Esophagus muscularis mucosa (tissue), 4 donors: ENCODE measurements at regions not wholly inside any gene's neighbourhood (a gene's known extent, or its start where the extent isn't known, plus 50 kb on each side); places are given as distances from the start of the nearest gene placed in this dataset.

Experiments used
- DNase-seq: peaks from one replicate; pipeline ENCODE4 v3.0.0-alpha.2; 2017; ENCODE audit errors: extremely low spot score
- H3K27ac ChIP-seq, 4 donors: fragments of 200-600 bp; sonication (generic); replicated peaks in 1 of 4; 1 replicate in 3 of 4; 2 replicates in 1 of 4; pipeline ENCODE4 v1.5.1; 2016 to 2019; ENCODE audit warnings: mild to moderate bottlenecking in 1 of 4
- H3K27me3 ChIP-seq, 4 donors: fragments of 200-600 bp; sonication (generic); one replicate each; pipeline versions ENCODE4 v1.5.1 to v1.6.0; 2016 to 2019
- H3K36me3 ChIP-seq, 4 donors: fragments of 200-600 bp; sonication (generic); one replicate each; pipeline ENCODE4 v1.5.1; 2016 to 2019
- H3K4me1 ChIP-seq, 4 donors: fragments of 200-600 bp; sonication (generic); one replicate each; pipeline ENCODE4 v1.5.1; 2016 to 2019
- H3K4me3 ChIP-seq, 4 donors: fragments of 200-600 bp; sonication (generic); 1 replicate in 2 of 4; 2 replicates in 2 of 4; pipeline ENCODE4 v1.5.1; 2016 to 2019; ENCODE audit warnings: mild to moderate bottlenecking in 4 of 4, moderate library complexity in 1 of 4
- H3K9me3 ChIP-seq, 4 donors: fragments of 200-600 bp; sonication (generic); 1 replicate in 3 of 4; 2 replicates in 1 of 4; pipeline ENCODE4 v1.5.1; 2016 to 2019
- EP300 ChIP-seq: sonication (generic); formaldehyde crosslinking; IDR thresholded peaks from one replicate; pipeline ENCODE4 v1.6.1; 2017; ENCODE audit warnings: antibody characterized with exemption
- POLR2A ChIP-seq: fragments of 450-650 bp; IDR thresholded peaks from one replicate; pipeline ENCODE4 v1.6.1; 2017; ENCODE audit warnings: antibody characterized with exemption, moderate library complexity, mild to moderate bottlenecking, low read depth
- POLR2AphosphoS5 ChIP-seq, 2 donors: sonication (generic); formaldehyde crosslinking; IDR thresholded peaks; one replicate each; pipeline ENCODE4 v1.6.1; 2017; ENCODE audit warnings: antibody characterized with exemption in 2 of 2
- WGBS: methylation state at CpG from one replicate; pipeline ENCODE4 v1.1.5; 2018; 5-methylcytosine and 5-hydroxymethylcytosine counted together
- intact Hi-C: fragments of 100-400 bp; cut with DNase I; formaldehyde crosslinking; loops from one replicate; pipeline ENCODE4 v1.15.1; 2023
- TF ChIP-seq, protein P1 (sequence below), 3 experiments: fragments of 200-600 bp in 2 of 3; fragments of 450-650 bp in 1 of 3; sonication (generic) in 2 of 3; IDR thresholded peaks; one replicate each; pipeline ENCODE4 v1.5.1; 2017 to 2019; ENCODE audit warnings: antibody characterized with exemption in 3 of 3, mild to moderate bottlenecking in 2 of 3, moderate library complexity in 1 of 3

- Histone ChIP-seq H3K4me1 (peaks cover 0 to 4% (median 0%) of the 10 kb centered on the region in 4 donors), H3K27ac (no peak overlapping the region), H3K27me3 (peaks cover 0 to 9% (median 0%) of the 10 kb centered on the region in 4 donors), H3K9me3 (no peaks in the 10 kb centered on the region), H3K4me3 (no peak overlapping the region), H3K36me3 (no peaks in the 10 kb centered on the region)
- DNase-seq = no peak
- WGBS = 88% methylated on average over 7 of the region's 7 CpGs
- intact Hi-C loops = no loop called here
- no peak for TF ChIP-seq EP300
- TF ChIP-seq, protein P1, sequence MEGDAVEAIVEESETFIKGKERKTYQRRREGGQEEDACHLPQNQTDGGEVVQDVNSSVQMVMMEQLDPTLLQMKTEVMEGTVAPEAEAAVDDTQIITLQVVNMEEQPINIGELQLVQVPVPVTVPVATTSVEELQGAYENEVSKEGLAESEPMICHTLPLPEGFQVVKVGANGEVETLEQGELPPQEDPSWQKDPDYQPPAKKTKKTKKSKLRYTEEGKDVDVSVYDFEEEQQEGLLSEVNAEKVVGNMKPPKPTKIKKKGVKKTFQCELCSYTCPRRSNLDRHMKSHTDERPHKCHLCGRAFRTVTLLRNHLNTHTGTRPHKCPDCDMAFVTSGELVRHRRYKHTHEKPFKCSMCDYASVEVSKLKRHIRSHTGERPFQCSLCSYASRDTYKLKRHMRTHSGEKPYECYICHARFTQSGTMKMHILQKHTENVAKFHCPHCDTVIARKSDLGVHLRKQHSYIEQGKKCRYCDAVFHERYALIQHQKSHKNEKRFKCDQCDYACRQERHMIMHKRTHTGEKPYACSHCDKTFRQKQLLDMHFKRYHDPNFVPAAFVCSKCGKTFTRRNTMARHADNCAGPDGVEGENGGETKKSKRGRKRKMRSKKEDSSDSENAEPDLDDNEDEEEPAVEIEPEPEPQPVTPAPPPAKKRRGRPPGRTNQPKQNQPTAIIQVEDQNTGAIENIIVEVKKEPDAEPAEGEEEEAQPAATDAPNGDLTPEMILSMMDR (IDR thresholded peaks at IDR 0.05) = no peak
- TF ChIP-seq POLR2AphosphoS5 (IDR thresholded peaks at IDR 0.05) = no peak
- no peak for TF ChIP-seq POLR2A
Observed at GRCh38 chr15:38622304-38622703, 57.7 kb upstream of the RASGRP1 start.

DNA sequence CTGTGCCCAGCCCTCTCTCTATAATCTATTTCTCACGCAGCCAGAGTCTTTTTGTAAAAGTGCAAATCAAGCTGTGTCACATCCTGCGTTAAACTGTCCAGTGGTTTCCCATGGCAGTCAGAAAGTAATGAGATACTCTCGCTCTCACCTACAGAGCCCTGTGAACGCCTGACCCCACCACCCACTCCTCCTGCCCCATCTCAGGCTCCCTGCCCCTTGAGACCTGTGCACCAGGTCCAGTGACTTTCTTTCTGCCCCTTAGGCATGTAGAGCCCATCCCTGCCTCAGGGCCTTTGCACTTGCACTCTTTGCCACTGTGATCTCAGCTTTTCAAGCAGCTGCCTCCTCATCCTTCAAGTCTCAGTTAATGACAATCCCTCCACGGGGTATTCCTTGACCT is 58.3 kb upstream of the RASGRP1 start:
- Histone ChIP-seq H3K4me3 (no peak overlapping the region), H3K9me3 (no peaks in the 10 kb centered on the region), H3K36me3 (no peaks in the 10 kb centered on the region), H3K27ac (no peak overlapping the region), H3K4me1 (peaks cover 0 to 4% (median 0%) of the 10 kb centered on the region in 4 donors), H3K27me3 (peaks cover 0 to 9% (median 0%) of the 10 kb centered on the region in 4 donors)
- no peak for DNase-seq
- 95% methylated on average over 5 of the region's 5 CpGs for WGBS
- TF ChIP-seq, protein P1 (IDR thresholded peaks at IDR 0.05) = no peak
- no peak for TF ChIP-seq POLR2A
- no peak for TF ChIP-seq EP300
- no peak for TF ChIP-seq POLR2AphosphoS5 (IDR thresholded peaks at IDR 0.05)
- intact Hi-C loops = no loop called here

GRCh38 chr15:38623744-38624143 is 59.1 kb upstream of the RASGRP1 start:
- no peak for TF ChIP-seq POLR2AphosphoS5 (IDR thresholded peaks at IDR 0.05)
- Histone ChIP-seq H3K27me3 (peaks cover 0 to 9% (median 0%) of the 10 kb centered on the region in 4 donors), H3K9me3 (no peaks in the 10 kb centered on the region), H3K4me3 (no peak overlapping the region), H3K4me1 (peaks cover 0 to 4% (median 0%) of the 10 kb centered on the region in 4 donors), H3K36me3 (no peaks in the 10 kb centered on the region), H3K27ac (no peak overlapping the region)
- intact Hi-C loops = no loop called here
- 51% methylated on average over 5 of the region's 5 CpGs for WGBS
- DNase-seq = no peak

DNA sequence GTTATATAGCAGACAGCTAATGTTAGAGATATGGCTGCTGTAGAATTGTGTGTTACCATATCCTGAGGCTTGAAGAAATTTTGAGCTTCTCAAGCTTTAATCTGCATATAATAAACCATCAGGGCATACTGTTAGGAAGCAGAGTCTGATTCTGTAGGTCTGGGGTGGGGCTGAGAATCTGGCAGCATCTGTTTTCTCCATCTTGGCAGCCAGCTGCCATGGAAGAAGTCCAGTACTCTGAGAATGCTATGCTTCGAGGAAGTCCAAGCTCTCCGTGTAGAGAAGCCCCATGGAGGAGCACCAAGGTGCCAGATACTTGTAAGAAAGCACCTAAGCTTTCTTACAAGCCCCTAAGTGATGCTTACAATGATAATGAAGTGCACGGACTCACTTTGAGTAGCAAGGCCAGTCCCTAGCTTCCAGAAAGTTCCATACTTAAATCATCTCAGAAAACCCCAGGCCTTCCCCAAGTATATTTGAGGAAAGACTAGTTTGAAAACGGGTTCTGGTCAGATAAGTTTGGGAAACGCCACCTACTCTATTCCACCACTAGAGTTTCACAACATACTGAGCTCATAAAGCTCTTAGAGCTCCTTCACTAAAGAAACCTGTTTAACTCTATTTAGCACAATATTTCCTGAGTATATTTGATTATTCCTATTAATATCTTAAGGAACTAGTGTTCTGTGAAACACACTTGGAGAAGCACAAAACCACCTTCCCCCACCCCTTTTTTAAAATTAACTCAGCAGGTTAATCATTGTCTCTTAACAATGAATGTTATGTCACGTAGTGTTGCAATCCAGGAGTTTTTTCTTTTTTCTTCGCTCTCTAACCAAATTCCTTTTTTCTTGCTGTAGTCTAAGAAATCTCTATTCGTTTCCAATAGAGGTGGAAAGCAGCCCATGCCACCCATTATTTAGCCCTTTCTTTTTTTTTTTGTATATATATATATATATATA is 59.9 kb upstream of the RASGRP1 start:
- WGBS = 67% methylated on average over 8 of the region's 8 CpGs
- no peak for DNase-seq
- no peak overlapping the region for H3K27ac ChIP-seq
- TF ChIP-seq EP300 = no peak
- no peak for TF ChIP-seq POLR2A
- no peak for TF ChIP-seq POLR2AphosphoS5 (IDR thresholded peaks at IDR 0.05)
- TF ChIP-seq, protein P1 (IDR thresholded peaks at IDR 0.05) = no peak
- intact Hi-C loops = no loop called here
- H3K27me3 ChIP-seq = peaks cover 0 to 9% (median 0%) of the 10 kb centered on the region in 4 donors
- no peak overlapping the region for H3K4me3 ChIP-seq
- no peaks in the 10 kb centered on the region for H3K36me3 ChIP-seq
- peaks cover 0 to 4% (median 0%) of the 10 kb centered on the region in 4 donors for H3K4me1 ChIP-seq
- no peaks in the 10 kb centered on the region for H3K9me3 ChIP-seq

DNA sequence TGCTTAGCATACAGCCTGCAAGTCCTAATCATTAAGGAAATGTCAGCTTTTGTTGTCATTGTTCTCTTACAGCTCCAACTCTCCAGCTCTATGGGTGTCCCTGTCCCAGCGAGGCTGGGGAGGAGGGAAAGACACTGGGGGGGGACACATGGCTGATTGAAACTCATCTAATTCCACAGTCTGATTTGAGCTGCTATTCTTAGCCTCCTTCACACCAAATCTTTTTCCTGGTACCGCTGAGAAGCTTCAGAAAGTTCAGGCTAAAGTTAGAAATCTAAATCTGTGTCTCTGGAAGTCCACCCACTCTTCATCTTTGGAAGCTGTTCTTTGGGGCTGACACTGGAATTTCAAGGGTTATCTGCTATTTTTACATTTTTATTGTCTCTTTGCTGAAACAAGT is 61.3 kb upstream of the RASGRP1 start:
- no peaks in the 10 kb centered on the region for H3K36me3 ChIP-seq
- WGBS = 68% methylated on average over 2 of the region's 2 CpGs
- H3K4me1 ChIP-seq = peaks cover 0 to 4% (median 0%) of the 10 kb centered on the region in 4 donors
- no peak overlapping the region for H3K27ac ChIP-seq
- no peaks in the 10 kb centered on the region for H3K9me3 ChIP-seq
- H3K27me3 ChIP-seq = no peaks in the 10 kb centered on the region
- DNase-seq = no peak
- no peak overlapping the region for H3K4me3 ChIP-seq
- intact Hi-C loops = no loop called here
- TF ChIP-seq, protein P1 (IDR thresholded peaks at IDR 0.05) = no peak
- TF ChIP-seq POLR2A (no peak), EP300 (no peak), POLR2AphosphoS5 (IDR thresholded peaks at IDR 0.05) (no peak)
